Fibroblast of pulmonary artery (primary cell): ENCODE measurements at regions not wholly inside any gene's neighbourhood (a gene's known extent, or its start where the extent isn't known, plus 50 kb on each side); places are given as distances from the start of the nearest gene placed in this dataset.

Source experiments
- DNase-seq: peaks from one replicate; pipeline ENCODE4 v3.0.0-alpha.2; 2010; ENCODE audit warnings: low read depth
- H3K4me3 ChIP-seq: replicated peaks from 2 replicates; pipeline ENCODE4 v1.5.1; 2011; ENCODE audit warnings: low read depth, mild to moderate bottlenecking, control low read depth, low read length, moderate library complexity
- TF ChIP-seq, protein P1 (sequence below): IDR thresholded peaks from 2 replicates; pipeline ENCODE4 v1.5.1; 2011; ENCODE audit warnings: mild to moderate bottlenecking, control low read depth, low read length, inconsistent platforms; ENCODE audit errors: missing control alignments

DNA sequence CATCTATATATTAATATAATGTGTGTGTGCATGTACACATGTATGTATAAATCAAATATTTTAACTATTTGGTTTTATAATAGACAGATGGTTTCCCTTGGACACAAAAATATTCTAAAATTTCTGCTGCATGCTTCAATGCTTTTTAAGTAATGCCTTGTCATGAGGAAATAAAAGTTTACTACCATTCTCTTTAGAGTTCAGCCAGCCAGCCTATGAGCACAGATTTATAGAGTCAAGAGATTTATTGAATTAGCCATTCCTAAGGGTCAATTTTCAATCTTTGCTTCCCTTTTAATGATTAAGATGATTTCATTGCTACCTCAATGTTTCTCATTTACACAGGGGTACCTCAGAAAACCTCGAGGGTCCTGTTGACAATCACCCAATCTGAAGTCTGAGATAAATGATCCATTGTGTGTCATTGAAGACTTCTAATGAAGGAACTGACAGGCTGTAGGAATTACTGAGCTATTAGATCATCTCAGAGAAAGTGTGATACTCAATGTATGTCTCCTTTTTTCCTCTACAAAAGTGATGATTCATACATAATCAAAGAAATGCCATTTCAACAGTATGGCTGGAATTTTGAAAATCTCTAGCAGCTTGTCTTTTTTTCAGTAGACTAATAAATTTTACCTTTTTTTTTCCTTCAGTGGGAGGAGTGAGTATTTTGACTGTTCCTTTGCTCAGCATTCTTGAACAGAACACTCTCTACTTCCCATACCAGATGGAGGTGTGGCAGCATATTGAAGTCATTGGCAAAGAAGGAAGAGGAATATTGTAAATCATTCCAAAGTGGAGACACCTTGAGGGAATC lies 222.6 kb upstream of the PCDH18 start:
- TF ChIP-seq, protein P1, sequence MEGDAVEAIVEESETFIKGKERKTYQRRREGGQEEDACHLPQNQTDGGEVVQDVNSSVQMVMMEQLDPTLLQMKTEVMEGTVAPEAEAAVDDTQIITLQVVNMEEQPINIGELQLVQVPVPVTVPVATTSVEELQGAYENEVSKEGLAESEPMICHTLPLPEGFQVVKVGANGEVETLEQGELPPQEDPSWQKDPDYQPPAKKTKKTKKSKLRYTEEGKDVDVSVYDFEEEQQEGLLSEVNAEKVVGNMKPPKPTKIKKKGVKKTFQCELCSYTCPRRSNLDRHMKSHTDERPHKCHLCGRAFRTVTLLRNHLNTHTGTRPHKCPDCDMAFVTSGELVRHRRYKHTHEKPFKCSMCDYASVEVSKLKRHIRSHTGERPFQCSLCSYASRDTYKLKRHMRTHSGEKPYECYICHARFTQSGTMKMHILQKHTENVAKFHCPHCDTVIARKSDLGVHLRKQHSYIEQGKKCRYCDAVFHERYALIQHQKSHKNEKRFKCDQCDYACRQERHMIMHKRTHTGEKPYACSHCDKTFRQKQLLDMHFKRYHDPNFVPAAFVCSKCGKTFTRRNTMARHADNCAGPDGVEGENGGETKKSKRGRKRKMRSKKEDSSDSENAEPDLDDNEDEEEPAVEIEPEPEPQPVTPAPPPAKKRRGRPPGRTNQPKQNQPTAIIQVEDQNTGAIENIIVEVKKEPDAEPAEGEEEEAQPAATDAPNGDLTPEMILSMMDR: no peak
- H3K4me3 ChIP-seq: no peak overlapping the region
- peak; percentile 53 for DNase-seq

DNA sequence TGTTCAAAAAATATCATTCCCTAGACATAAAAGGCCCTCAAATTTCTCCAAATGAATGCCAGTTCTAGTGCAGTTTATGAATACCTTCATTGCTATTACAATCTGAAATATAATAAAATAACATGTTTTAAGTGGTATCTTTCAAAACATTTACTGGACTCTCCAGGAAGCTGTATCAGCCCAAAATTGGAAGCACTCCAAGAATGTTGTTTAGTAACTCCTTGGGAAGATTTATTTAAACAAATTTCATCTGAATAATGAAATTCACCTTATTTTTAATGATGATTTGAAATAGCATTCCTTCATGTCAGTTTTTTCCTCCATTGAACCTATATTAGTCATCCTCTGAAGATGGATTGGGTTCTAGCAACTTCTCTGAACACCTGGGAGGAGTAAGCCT lies 217.2 kb upstream of the PCDH18 start:
- H3K4me3 ChIP-seq: no peak overlapping the region
- TF ChIP-seq, protein P1: no peak
- DNase-seq: peak; percentile 82

DNA sequence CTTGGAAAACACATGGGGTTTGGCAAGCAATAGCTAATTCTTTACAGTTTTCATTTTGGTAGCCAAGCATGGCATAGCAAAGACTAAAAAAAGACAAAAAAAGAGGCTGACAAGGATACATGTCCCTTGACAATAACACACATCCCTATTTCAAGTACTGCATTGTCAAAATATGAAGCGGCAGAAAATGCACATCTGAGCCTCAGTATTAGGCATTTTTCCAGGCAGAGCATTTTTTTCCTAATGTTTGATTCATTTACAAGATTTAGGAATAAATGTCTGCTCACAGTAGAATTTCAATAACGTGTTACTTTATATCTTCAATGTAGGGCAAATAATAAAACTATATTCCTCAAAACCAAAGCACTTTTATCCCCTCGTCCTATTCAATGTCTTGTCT lies 216.3 kb upstream of the PCDH18 start:
- H3K4me3 ChIP-seq: no peak overlapping the region
- no peak for DNase-seq
- TF ChIP-seq, protein P1: no peak

DNA sequence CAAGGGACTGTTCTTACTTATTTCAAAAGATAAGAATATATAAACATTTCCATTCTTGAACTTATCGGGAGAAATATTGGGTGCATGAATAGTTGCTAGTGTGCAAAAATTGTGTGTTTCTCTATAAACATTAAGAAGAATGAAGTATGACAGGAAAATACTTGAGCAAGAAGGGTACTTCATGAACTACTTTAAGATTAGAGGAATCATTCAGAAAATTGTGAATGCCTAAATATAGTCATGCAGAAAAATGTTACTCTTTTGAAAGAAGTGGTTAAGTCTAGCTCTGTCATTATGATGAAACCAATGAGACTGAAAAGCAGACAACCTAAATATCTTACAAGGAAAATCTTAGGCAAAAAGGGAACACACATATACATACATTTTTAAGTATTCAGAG lies 207.8 kb upstream of the PCDH18 start:
- TF ChIP-seq, protein P1: no peak
- peak; percentile 22 for DNase-seq
- no peak overlapping the region for H3K4me3 ChIP-seq

DNA sequence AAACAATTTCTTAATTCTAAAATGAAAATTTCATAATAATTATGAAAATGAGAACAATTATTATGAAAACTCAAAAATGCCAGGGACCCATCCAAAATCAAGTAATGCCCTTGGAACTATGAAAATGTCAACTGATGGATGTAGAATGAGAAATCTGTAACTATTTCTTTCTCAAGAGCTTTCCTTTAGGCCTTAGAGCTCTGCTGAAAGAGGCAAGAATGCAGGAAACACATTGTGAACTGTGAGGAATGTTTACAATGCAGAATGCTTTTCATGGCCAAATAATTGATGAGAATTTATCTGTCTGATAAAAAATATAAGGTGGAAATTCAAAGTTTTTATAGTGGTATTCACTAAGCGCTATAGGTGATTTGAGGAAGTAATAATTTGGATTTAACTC lies 207.1 kb upstream of the PCDH18 start:
- H3K4me3 ChIP-seq: no peak overlapping the region
- DNase-seq: peak; percentile 17
- TF ChIP-seq, protein P1: no peak

DNA sequence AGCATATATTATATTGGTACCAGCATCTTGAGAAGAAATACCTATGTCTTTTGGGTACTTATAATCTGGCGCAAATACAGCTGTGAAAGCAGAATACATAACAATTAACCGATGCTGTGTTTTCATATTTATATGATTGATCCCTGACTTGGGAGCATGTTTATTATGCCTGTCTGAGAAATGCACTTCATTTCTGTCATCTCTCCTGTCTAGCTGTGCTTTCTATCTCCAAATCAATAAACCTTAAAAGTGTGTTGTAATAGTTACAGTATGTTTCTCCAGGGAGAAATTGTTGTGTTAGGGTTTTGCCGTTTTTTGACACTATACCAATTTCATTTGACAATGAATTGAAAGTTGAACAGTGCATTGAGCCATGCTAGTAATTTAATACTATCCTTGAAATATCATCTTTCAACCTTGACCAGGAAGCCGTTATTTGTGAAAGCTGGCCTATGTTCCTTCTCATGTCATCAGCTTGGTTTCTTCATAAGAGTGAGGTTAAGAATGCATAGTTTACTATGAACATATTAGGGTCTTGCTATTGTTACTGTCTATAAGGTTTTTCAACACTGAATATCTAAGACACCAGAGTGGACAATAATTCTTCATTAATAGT lies 206.2 kb upstream of the PCDH18 start:
- TF ChIP-seq, protein P1: no peak
- no peak overlapping the region for H3K4me3 ChIP-seq
- DNase-seq: peak; percentile 11
